ENCODE measurements at regions not wholly inside any gene's neighbourhood (a gene's known extent, or its start where the extent isn't known, plus 50 kb on each side); places are given as distances from the start of the nearest gene placed in this dataset.

DNA sequence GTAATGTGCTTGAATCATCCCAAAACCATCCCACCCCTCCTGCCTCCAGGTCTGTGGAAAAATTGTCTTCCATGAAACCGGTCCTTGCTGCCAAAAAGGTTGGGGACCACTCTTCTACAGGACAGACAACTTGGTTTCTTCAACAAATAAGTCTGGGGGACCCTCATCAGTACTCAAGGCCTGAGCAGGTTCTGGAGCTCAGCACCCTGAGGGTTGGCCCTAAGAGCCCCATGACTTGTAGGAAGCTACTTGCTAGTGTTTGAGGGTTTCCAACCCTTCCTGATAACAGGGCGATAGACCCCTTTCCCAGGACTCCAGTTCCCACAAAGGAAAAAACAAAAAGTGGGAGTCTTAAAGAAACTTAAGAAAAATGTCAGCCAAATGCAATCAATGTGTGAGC, 52.9 kb upstream of the SLCO2A1 start:
- no peak for DNase-seq (ENCODE audit: low read depth in 1 of 2, low spot score in 1 of 2)
- no peak for FAIRE-seq
- no peaks in the 10 kb centered on the region for H3K4me1 ChIP-seq
- no peak overlapping the region for H3K4me3 ChIP-seq
- no peak overlapping the region for H3K4me2 ChIP-seq
- TF ChIP-seq, protein P1, sequence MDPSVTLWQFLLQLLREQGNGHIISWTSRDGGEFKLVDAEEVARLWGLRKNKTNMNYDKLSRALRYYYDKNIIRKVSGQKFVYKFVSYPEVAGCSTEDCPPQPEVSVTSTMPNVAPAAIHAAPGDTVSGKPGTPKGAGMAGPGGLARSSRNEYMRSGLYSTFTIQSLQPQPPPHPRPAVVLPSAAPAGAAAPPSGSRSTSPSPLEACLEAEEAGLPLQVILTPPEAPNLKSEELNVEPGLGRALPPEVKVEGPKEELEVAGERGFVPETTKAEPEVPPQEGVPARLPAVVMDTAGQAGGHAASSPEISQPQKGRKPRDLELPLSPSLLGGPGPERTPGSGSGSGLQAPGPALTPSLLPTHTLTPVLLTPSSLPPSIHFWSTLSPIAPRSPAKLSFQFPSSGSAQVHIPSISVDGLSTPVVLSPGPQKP (IDR thresholded peaks at IDR 0.05; ENCODE audit: low read depth, low read length) = no peak
- TF ChIP-seq NFE2L2 (conservative IDR thresholded peaks at IDR 0.05; ENCODE audit: low read length) = no peak
- TF ChIP-seq REST (IDR thresholded peaks at IDR 0.05) = no peak
- no peak for TF ChIP-seq MAFK (IDR thresholded peaks at IDR 0.05; ENCODE audit: partially characterized antibody)
- TF ChIP-seq, protein P2, sequence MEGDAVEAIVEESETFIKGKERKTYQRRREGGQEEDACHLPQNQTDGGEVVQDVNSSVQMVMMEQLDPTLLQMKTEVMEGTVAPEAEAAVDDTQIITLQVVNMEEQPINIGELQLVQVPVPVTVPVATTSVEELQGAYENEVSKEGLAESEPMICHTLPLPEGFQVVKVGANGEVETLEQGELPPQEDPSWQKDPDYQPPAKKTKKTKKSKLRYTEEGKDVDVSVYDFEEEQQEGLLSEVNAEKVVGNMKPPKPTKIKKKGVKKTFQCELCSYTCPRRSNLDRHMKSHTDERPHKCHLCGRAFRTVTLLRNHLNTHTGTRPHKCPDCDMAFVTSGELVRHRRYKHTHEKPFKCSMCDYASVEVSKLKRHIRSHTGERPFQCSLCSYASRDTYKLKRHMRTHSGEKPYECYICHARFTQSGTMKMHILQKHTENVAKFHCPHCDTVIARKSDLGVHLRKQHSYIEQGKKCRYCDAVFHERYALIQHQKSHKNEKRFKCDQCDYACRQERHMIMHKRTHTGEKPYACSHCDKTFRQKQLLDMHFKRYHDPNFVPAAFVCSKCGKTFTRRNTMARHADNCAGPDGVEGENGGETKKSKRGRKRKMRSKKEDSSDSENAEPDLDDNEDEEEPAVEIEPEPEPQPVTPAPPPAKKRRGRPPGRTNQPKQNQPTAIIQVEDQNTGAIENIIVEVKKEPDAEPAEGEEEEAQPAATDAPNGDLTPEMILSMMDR (IDR thresholded peaks at IDR 0.05) = no peak
- TF ChIP-seq RFX5 (IDR thresholded peaks at IDR 0.05) = no peak
- TF ChIP-seq ZSCAN20 (CRISPR knock-in tag; IDR thresholded peaks at IDR 0.05) = no peak
- TF ChIP-seq E2F6 (IDR thresholded peaks at IDR 0.05; ENCODE audit: borderline replicate concordance, low read depth) = no peak
- no peak for TF ChIP-seq BHLHE40 (IDR thresholded peaks at IDR 0.05; ENCODE audit: low read depth, low read length)
- TF ChIP-seq POLR2A (IDR thresholded peaks at IDR 0.05; ENCODE audit: low read length) = no peak
- no peak for TF ChIP-seq CHD4 (IDR thresholded peaks at IDR 0.05; ENCODE audit: borderline replicate concordance)
- no peak for TF ChIP-seq EP300 (IDR thresholded peaks at IDR 0.05)
- ChIA-PET CTCF (no interaction called here), POLR2A (no interaction called here)
- WGBS (ENCODE audit: missing lambda C conversion rate) = 7% methylated on average over 2 of the region's 2 CpGs
- H3K9me3 ChIP-seq = peaks cover 4% of the 10 kb centered on the region; the same call in 2 of the 3 replicates
- no peak for ATAC-seq
- H3K27ac ChIP-seq = no peak overlapping the region

- no peaks in the 10 kb centered on the region for H3K4me1 ChIP-seq
- H3K9me3 ChIP-seq = peaks cover 4% of the 10 kb centered on the region; the same call in 2 of the 3 replicates
- no peak overlapping the region for H3K27ac ChIP-seq
- no peak overlapping the region for H3K4me3 ChIP-seq
- ATAC-seq = no peak
- H3K4me2 ChIP-seq = no peak overlapping the region
- ChIA-PET POLR2A (no interaction called here), CTCF (no interaction called here)
- FAIRE-seq = no peak
- 22% methylated on average over 3 of the region's 3 CpGs for WGBS (ENCODE audit: missing lambda C conversion rate)
- TF ChIP-seq REST (IDR thresholded peaks at IDR 0.05) (no peak), CHD4 (IDR thresholded peaks at IDR 0.05; ENCODE audit: borderline replicate concordance) (no peak), KDM1A (IDR thresholded peaks at IDR 0.05; ENCODE audit: low read depth) (no peak), RNF2 (IDR thresholded peaks at IDR 0.05; ENCODE audit: borderline replicate concordance, low read depth) (no peak), SREBF2 (IDR thresholded peaks at IDR 0.05) (no peak), FOXS1 (CRISPR knock-in tag; IDR thresholded peaks at IDR 0.05) (no peak), CHD2 (IDR thresholded peaks at IDR 0.05; ENCODE audit: low read length, partially characterized antibody) (no peak), NFE2L2 (conservative IDR thresholded peaks at IDR 0.05; ENCODE audit: low read length) (no peak), USF2 (IDR thresholded peaks at IDR 0.05) (no peak), ZFP36 (IDR thresholded peaks at IDR 0.05; ENCODE audit: borderline replicate concordance, partially characterized antibody) (no peak), ESRRA (IDR thresholded peaks at IDR 0.05; ENCODE audit: borderline replicate concordance, low read length) (no peak), HDAC2 (IDR thresholded peaks at IDR 0.05) (no peak), ZSCAN20 (CRISPR knock-in tag; IDR thresholded peaks at IDR 0.05) (no peak), GATA3 (IDR thresholded peaks at IDR 0.05; ENCODE audit: borderline replicate concordance) (no peak)
- TF ChIP-seq, protein P1 (IDR thresholded peaks at IDR 0.05; ENCODE audit: low read depth, low read length) = no peak
- TF ChIP-seq, protein P3, sequence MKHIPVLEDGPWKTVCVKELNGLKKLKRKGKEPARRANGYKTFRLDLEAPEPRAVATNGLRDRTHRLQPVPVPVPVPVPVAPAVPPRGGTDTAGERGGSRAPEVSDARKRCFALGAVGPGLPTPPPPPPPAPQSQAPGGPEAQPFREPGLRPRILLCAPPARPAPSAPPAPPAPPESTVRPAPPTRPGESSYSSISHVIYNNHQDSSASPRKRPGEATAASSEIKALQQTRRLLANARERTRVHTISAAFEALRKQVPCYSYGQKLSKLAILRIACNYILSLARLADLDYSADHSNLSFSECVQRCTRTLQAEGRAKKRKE (CRISPR knock-in tag; IDR thresholded peaks at IDR 0.05; ENCODE audit: low read depth) = no peak
- DNase-seq (ENCODE audit: low read depth in 1 of 2, low spot score in 1 of 2) = no peak
Measured at GRCh38 chr3:134081211-134081610, 51.5 kb upstream of the SLCO2A1 start.

Data from A549 (cell line).